HG02588 (cell line): ENCODE measurements at regions not wholly inside any gene's neighbourhood (a gene's known extent, or its start where the extent isn't known, plus 50 kb on each side); places are given as distances from the start of the nearest gene placed in this dataset.

Source experiments
- ATAC-seq: cut with Tn5 transposase; IDR thresholded peaks from one replicate; pipeline ENCODE4 v1.9.1; 2021; ENCODE audit warnings: mild to moderate bottlenecking, moderate library complexity; ENCODE audit not compliant: unreplicated experiment

DNA sequence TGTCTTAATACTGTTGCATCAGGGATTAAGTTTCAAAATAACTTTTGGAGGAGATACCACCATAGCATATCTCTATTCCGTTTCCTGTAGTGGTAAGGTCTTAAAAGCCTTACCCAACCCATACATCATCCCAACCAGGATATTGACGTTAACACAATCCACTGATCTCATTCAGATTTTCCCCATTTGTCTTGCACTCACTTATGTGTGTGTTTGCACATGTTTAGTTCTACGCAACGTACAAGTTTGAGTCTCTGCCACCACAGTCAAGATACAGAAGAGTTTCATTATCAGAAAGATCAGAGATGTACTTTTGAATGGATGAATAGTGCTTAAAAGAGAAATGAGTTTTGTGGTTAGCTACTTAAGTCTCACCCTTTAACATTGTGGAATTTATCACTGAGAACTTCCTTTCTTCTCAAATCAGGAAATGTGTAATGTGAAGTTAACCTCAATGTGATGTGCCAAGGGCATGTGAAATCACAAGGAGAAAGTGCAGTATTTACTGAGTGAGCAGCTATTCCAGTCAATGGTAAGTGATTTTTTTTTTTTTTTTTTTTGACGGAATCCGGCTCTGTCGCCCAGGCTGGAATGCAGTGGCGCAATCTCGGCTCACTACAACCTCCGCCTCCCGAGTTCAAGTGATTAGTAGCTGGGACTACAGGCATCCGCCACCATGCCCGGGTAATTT, 69.2 kb upstream of the EPHA4 start:
- no peak for ATAC-seq

DNA sequence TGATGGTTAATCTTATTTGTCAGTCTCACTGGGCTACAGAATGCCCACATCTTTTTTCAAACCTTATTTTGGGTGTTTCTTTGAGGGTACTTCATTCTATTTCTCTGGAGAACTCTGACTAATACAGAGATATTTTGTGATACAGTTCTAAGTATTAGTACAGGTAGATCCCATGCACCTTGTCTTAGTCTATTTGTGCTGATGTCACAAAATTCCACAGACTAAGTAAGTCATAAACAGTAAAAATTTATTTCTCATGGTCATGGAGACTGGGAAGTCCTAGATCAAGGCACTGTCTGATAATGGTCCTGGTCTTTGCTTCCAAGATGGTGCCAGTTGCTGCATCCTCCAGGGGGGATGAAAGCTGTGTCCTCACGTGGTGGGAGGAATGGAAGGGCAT, 68.6 kb upstream of the EPHA4 start:
- no peak for ATAC-seq

DNA sequence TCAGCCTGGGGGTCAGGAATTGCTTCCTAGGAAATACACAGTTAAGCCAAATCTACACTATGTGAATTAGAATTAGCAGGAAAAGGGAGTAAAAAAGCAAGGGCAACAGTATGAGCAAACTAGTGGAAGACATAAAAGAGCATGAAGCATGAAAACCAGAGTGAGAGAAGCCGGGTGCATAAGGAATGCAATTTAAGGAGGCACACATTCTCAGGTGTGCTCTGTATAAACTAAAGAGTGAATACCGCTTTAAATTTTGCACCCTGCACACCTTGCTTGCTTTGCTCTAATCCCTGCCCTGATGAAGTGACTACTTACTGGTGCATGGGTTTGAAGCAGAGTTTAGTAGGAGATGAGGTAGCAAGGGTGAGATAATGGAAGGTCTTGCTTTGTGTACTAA, 65.7 kb upstream of the EPHA4 start:
- no peak for ATAC-seq

DNA sequence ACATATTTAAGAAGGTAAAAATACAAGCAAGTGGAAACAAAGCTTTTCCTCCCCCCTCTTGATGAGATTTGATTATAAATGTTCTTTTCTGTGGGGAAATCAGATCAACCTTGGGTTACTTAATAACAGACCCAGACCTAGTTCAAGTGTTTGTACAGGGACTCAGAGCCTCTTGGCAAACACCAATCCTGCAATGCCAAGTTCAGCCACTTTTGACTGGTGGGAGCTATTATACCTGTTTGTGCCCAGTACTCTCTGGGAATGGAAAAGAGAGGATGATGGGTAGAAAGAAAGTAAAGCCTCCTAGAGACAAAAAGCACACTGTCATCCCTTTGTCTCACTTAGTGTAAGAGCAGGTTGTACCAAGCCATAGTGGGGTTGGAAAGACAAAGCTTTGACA, 63.8 kb upstream of the EPHA4 start:
- ATAC-seq = no peak

DNA sequence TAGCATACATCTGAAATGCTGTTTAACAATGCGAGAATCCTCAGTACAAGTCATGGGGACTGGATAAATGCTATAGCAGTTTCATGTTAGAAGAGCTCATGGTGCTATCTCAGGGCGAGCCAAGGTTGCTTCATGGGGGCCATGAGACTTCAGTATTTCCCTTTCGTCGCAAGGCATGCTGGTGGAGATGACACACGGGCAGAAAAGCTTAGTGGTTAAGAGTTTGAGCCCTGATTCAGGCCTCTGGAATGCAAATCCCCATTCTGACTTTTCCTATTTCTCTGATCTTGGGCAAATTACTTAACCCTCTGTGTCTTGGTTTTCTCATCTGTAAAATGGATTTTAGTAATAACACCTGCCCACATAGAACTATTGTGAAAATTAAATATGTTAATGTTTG, 57.4 kb upstream of the EPHA4 start:
- no peak for ATAC-seq

DNA sequence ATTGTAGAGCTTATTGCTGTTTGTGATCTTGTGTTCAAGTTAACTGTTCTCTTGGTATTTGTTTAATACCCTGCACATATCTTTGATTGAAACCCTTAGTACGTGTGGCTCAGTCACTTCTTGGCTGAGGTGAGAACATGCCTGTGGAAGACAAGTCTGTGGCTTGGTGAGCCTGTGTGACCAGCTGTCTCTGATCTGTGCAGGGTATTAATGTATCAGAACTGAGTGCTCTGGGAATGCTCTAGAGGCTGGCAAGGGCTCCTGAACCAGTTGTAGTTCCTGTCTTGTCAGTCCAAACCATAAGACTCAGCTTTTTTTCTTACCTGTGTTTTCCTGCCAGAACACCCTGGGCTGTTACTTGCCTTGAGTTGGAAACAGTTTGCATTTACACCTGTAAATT, 52.4 kb upstream of the EPHA4 start:
- no peak for ATAC-seq
